Stimulated activated CD8-positive, alpha-beta memory T cell treated with anti-CD3 and anti-CD28 coated beads, Interleukin-12 subunit alpha, Interleukin-12 subunit beta, amount 100 ng/mL, for 1 hour (primary cell): ENCODE measurements at regions not wholly inside any gene's neighbourhood (a gene's known extent, or its start where the extent isn't known, plus 50 kb on each side); places are given as distances from the start of the nearest gene placed in this dataset.
"Not testable (repeated sequence)": the region's sequence is repeated elsewhere in the genome, so short reads cannot be mapped to it uniquely, and the experiment has no call there.

ENCODE experiments used
- DNase-seq: peaks from one replicate; pipeline ENCODE4 v3.0.0-alpha.2; 2020; ENCODE audit warnings: low read depth

DNA sequence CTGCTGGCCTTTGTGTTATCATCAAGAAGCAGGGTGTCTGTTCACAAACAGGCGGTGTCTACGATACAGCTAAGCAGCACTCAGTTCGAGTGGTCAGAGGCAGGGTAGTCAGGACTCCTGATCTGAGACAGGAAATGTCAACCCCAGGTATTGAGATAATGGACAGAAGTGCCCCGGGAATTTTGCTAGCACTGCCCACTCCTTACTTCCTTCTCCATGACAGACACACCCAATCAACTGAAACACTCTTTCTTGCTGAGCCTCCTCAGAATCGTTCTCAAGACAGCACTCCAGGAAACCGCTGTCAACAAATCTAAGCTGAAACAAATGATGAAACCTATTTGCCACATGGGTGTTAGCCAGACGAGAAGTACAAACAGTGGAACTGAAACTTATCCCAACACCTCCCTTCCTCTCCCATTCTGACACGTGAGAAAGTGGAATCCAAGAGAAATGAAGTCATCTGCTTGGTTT, 109.3 kb downstream of the GTF2IRD2B start:
- DNase-seq = not testable (repeated sequence)

DNA sequence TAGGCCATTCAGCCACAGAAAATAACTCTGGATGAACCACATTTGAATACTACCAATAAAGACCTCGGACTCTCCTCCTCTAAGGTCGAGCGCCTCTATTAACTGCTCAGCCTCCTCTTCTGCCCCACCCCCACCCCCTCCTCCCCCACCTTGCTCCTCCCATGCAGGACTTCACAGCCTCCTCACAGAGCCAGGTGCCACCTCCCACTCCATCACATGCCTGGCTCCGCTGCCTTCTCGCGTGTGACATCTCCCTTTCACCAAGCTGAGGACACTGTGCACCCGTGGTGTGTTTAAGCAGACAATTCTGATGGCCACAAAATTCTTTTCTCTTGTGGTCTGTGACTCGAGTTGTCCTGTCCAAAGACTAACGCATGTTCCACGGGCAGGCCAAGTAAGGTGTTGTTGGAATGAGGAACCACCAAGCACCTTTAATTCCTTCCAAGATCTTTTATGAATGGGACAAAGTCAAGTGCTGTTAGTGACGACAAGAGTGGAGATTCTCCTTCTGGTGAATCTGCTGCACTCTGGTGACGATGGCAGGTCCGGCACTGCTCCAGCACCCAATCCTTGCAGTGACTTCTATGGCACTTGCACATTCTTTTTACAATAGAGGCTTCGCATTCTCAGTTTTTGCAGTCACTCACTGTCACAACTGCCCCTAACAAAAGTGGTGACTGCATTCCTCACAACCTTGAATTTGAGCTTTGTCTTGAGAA, 113.1 kb downstream of the GTF2IRD2B start:
- not testable (repeated sequence) for DNase-seq

DNA sequence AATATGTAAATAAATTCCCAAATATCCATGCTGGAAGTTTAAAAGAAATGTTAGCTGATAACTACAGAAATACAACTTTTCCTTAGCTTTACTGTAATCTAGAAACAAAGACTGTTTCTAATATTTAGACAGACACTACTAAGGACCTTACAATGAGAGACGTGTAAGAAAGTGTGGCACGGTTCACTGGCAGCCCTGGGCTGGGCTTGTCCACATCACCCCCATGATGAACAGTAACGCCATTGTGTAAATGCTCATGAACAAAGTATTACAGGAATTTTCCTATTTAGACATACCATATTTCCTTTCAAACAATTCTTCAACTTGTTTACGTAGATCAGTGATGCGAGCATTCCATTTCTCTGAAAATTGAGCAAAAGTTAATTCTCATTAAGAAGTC, 123.1 kb downstream of the GTF2IRD2B start:
- not testable (repeated sequence) for DNase-seq

DNA sequence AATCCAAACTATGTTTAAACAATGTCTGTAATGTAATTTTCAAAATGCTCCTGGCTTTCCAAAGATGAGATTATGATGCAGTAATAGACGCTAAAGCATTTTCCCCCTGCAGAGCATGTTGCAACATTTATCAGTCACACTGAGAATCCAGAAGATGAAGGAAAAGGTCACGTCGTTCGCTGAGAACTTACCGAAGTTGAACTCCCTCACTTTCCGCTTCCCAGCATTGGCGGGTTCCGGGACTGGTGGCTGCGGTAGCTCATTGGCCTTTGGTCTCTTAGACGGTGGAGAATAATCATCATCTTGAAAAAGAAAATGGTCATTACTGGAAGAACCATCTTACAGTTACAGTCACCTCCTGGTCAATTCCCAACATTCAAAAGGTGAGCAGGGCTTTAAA, 124.6 kb downstream of the GTF2IRD2B start:
- DNase-seq = not testable (repeated sequence)

DNA sequence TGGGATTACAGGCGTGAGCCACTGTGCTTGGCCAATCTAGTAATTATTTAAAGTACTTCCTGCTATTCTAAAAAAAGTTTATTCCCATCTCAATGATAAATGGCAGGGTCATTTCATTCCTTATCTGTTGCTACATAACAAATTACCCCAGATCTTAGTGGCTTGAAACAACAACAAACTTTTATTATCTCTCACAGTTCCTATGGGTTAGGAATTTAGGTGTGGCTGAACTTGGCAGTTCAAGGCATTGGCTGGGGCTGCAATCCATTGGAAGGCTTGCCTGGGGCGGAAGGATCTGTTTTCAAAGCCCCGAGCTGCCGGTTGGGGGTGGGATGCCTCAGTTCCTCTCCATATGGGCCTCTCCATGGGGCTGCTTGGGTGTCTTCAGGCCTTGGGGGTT, 133.7 kb downstream of the GTF2IRD2B start:
- not testable (repeated sequence) for DNase-seq

DNA sequence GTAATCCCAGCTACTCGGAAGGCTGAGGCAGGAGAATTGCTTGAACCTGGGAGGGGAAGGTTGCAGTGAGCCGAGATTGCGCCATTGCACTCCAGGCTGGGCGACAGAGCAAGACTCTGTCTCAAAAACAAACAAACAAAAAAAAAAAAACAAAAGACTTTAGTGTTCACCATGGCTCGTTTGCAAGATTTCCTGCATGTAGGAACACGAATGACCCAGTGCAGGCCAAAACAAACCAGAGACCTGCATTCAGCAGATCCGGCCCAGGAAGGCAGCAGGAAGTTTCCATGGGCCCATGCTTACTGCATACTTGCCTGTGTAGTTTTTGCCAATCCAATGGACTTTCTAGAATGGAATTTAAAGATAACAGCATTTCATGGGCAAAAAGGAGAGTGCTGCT, 137.2 kb downstream of the GTF2IRD2B start:
- DNase-seq = not testable (repeated sequence)

DNA sequence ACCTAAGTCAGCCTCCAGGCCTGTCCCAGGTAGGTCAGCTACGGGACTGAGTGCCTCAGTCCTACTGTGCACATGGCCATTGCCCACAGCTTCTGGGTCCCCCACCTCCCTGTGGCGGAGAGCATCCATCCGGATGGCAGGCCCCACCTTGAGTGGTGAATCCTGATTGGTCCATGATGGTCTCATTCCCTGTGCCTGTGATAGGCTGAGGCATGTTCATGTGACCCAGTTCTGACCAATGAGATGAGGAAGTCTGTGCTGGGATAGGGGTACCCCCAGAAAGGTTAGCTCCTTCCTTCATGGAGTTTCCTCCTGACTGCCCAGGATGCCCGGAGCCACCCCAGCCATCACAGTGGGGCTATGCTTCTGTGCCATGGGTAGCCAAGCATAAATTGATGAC, 138.2 kb downstream of the GTF2IRD2B start:
- DNase-seq = not testable (repeated sequence)

DNA sequence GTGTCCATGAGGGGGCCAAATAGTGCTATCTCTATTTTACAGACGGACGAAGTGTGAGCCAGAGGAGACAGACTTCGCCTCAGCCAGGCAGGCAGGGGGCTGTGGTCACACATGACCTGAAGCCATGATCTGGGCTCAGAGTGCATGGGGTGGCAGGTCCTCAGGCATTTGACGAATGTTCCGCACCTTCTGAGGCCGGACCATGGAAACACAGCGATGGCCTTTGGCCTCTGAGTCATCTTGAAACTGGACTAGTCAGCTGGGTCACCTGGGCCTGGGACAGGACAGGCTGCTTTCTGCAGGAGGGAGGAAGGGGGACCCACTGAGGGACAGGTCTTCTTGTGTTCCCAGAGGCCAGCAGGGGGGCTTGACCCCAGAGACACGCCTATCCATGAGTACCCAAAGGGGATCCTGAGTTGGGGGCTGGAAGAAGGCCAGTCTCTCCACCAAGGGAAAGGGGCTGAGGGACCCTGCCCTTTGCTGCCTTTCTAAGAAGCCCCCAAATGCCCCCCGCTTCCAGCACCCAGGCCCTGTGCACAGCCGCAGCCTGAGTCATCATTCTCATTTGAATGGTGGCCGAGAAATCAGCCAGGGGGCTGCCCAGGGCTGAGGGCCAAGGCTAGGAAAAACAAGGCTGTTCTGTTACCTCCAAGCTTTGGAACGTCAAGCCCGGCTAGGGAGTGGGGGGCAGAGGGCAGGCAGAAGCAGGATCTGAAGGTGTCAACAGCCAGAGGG, 142.9 kb downstream of the GTF2IRD2B start:
- DNase-seq = not testable (repeated sequence)

DNA sequence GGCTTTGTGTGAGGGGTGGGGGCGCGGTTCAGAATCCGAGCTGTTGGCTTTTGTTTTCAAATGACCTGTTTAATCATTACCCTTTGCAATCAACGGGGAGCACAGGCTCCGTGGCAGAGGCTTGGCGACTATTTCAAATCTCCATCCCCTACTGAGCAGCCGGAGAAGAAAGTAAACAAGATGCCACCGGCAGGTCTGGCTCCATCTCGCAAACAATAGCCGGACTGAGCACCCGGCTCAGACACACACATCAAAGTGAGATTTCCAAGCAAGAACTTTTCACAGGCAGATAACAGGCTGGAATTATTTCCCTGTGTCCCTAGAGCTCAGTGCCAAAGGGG, 143.4 kb downstream of the GTF2IRD2B start:
- not testable (repeated sequence) for DNase-seq

DNA sequence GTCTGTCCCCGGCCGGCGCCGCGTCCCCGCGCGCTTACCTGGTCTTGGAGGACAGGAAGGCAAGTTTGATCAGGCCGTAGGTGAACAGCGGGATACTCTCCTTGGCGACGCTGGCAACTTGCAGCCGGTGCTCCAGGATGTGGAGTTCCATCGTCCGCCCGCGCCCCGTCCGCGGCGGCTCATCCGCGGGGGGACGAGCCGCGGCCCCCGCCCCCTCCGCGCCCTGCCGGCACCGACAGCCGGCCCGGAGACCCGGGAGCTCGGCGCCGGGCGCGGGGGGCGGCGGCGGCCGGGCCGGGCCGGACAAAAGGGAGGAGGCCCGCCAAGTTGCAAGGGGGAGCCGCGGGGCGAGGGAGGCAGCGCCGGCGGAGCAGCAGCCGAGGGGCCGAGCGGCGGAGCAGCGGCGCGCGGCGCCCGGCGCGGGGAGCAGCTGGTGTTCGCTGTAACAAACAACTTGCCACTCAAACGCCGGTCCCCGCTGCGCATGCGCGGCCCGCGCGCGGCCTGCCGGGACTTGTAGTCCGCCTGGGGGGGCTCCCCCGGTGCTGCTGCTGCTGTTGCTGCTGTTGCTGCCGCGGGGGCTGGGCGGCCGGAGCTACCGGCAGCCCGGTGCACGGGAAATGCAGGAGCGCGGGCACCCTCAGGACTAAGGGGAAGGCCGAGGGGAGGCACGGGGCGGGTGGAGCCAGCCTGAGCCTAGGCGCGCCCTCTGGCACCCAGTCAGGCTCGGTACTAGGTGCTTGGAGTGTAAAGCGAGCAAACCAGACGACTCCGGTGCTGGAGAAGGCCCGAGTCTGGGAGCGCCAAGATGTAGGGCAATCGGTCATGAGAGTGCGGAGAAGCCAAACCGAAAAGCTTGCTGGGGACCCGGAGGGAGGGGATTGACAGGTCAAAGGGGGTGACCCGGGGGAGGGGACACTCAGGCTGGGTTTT, 145.1 kb downstream of the GTF2IRD2B start:
- DNase-seq = peak; percentile 15

DNA sequence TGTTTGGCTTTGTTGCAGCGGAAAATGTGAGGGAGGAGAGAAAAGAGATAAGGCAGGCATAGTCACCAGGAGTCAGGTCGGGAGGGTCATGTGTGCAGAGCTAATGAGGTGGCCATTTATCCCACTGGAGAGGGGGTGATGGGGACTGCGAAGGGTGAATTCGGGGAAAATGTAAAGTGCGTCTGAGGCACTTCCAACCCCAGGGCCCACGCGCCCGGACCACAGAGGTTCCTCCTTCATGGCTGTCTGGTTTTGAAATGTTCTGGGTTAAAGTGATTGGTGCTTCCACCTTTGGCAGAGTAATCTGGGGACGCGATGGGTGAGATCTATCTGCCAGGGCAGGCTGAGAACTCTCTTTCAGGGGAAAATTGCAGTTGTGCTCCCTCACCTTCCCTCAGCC, 145.9 kb downstream of the GTF2IRD2B start:
- DNase-seq = not testable (repeated sequence)

DNA sequence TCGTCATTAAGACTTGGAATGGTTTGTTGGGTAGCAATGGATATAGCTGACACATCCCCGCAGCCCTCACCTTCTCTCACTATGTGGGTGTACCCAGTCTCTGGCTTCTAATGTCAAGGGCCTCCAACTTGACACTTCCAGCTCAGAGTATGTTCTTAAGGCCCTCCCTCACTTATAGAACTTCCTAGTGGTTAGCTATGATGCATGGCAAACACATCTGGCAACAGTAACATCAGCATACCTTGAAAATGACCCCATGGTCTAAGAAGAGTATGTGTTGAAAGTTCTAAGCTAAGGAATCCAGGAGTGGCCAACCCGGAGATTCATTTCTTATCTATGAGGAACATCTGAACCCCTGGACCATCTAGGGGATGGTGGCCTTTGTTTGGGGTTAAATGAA, 151.2 kb downstream of the GTF2IRD2B start:
- not testable (repeated sequence) for DNase-seq

DNA sequence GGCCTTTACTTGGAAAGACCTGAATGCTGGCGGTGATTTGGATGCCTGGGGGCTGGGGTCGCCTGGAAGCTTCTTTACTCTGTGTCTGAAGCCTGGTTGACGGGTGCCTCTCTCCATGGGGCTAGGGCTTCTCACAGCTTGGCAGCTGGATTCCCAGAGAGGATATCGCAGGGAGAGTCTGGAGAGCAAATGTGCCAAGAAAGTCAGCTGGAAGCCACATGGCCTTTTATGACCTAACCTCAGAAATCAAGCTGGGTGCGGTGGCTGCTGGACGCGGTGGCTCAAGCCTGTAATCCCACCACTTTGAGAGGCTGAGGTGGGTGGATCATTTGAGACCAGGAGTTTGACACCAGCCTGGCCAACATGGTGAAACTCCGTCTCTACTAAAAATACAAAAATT, 147.2 kb upstream of the TRIM73 start:
- DNase-seq = not testable (repeated sequence)

DNA sequence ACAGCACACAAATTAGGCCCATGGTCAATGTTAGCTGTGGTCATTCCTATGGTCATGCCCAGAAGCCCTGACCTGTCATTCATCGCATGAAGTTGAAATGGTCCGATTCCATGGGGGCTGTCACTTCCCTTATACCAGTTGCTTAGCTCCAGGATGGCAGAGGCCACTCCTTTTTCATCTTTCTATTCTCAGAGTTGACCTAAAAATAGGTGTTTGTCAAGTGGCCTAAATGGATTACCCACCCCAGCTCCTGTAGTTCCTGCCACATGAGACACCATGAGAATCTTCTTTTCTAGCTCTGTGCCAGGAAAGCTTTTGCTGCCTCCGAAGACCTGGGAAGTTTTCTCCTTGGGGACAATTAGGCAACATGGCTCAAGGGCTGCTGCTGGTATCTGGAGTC, 141.2 kb upstream of the TRIM73 start:
- not testable (repeated sequence) for DNase-seq

DNA sequence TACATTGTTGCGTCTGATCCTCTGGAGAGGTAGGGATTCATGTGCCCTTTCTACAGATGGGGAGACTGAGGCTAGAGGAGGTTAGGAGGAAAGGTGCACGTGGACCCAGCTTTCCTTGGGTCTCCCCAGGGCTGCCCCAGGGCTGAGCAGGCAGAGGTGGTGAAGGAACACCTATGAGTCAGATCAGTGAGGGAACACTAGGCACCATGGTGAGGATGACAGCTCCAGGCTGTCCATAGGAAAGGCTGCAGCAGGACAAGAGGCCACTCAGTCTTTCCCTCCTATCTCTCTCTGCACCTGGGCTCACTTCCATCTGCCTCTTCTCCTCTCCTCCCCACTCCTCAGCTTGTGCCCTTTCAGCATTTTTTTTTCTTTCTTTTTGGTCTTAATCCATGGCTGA, 138.0 kb upstream of the TRIM73 start:
- DNase-seq = not testable (repeated sequence)

DNA sequence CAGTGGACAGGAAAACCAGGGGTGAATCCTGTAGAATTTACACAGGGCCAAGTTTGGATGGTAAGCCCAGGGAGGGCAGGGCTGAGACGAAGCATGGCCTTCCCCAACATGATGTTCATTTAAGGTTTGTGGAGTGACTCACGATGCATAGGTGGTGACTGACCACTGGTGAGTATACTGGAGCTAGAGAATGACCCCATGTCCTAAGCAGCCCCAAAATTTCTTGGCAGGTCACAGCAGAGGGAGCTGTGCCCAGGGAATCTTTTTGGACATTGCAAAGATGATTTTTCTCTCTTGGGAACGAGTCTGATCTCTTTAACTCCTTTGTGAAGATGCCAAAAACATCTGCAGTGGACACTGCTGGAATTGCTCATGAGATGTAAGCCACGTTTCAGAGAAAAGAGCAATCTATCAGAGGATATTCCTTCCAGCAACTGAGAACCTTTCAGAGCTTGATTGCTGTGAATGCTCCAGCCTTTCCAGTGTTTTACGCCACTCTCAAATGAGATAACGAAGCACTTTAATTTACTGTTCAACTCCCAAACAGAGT, 135.9 kb upstream of the TRIM73 start:
- DNase-seq = not testable (repeated sequence)

DNA sequence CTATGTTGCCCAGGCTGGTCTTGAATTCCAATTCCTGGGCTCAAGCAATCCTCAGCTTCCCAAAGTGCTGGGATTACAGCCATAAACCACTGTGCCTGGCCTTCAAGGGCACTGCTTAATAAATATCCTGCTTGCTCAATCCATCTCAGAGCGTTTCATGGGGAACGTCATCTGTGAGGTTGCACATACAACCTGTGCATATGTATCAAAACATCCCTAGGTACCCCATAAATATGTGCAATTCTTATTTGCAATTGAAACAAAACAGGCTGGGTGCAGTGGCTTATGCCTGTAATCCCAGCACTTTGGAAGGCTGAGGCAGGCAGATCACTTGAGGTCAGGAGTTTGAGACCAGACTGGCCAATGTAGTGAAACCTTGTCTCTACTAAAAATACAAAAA, 133.8 kb upstream of the TRIM73 start:
- DNase-seq = not testable (repeated sequence)

DNA sequence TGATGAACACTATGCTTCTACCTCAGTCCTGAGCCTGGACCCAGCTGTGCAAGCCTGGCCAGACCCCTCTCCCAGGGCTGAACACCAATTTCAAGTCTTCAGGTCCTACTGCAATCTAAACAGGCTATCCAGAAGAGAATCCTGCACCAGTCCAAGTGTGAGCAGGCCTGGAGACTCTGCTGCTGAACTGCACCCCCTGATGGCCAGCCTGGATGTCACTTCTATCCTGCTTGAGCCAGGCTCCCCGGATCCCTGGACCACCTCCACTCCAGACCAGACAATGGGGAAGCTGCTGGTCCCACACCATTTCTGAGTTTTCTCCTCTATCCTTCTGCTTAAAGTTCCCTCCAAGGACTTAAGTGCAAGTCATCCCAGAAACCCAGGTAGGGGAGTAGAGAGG, 127.3 kb upstream of the TRIM73 start:
- not testable (repeated sequence) for DNase-seq

DNA sequence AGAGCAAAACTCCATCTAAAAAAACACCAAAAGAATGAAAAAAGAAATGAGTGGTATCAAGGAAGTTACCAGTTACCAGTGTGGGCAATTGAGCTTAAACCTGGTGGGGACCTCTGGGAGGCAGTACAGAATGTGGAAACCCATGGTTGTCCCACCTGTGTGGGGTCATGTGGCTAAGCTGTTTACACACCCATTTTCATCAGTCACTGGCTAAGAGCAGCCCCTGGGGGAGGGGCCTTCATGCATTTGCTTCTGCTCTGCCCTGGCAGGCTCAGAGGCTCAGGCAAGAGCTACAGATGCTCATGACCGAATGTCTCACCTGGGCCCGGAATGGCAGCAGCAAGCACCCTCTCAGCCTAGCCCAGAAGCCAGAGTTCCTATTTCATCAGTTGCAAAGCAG, 126.3 kb upstream of the TRIM73 start:
- DNase-seq = not testable (repeated sequence)

DNA sequence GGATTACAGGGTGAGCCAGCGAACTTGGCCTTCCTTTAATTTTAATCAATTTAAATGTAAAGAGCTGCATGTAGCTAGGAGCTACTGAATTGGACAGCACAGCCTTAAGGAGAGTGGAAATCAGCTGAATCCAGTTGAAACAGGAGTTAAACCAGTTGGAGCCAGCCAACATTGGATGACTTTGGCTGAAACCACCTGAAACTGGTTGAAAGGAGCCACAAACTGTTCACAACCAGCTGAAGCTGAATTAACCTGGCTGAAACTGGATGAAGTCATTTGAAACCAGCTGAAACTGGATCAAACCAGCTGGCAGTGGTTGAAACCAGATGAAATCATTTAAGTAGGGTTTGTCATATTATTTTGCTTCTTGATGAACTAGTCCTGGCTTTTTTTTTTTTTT, 121.3 kb upstream of the TRIM73 start:
- not testable (repeated sequence) for DNase-seq
